Muscle layer of colon (tissue), 2 donors: ENCODE measurements at regions not wholly inside any gene's neighbourhood (a gene's known extent, or its start where the extent isn't known, plus 50 kb on each side); places are given as distances from the start of the nearest gene placed in this dataset.
"Not testable (repeated sequence)": the region's sequence is repeated elsewhere in the genome, so short reads cannot be mapped to it uniquely, and the experiment has no call there.

Source experiments
- H3K27ac ChIP-seq: one replicate; pipeline ENCODE4 v1.7.0; 2013; ENCODE audit warnings: low read depth, mild to moderate bottlenecking, low read length, moderate library complexity
- H3K27me3 ChIP-seq, 2 donors: one replicate each; pipeline ENCODE4 v1.7.0; 2013; ENCODE audit warnings: low read length in 2 of 2, mild to moderate bottlenecking in 2 of 2; ENCODE audit not compliant: insufficient read depth in 2 of 2, control insufficient read depth in 1 of 2
- H3K36me3 ChIP-seq: one replicate; pipeline ENCODE4 v1.7.0; 2013; ENCODE audit warnings: mild to moderate bottlenecking, low read length; ENCODE audit not compliant: insufficient read depth
- H3K4me1 ChIP-seq: one replicate; pipeline ENCODE4 v1.7.0; 2013; ENCODE audit warnings: mild to moderate bottlenecking, low read length; ENCODE audit not compliant: insufficient read depth
- H3K4me3 ChIP-seq, 2 donors: one replicate each; pipeline ENCODE4 v1.7.0; 2013; ENCODE audit warnings: low read length in 2 of 2, low read depth in 1 of 2, mild to moderate bottlenecking in 1 of 2, moderate library complexity in 1 of 2
- H3K9ac ChIP-seq: one replicate; pipeline ENCODE4 v1.7.0; 2013; ENCODE audit warnings: low read length
- H3K9me3 ChIP-seq: one replicate; pipeline ENCODE4 v1.7.0; 2013; ENCODE audit warnings: mild to moderate bottlenecking, low read length
- donor health status: abdominal sarcoma.
- donor health status: Adenocarcinoma of cecum.

DNA sequence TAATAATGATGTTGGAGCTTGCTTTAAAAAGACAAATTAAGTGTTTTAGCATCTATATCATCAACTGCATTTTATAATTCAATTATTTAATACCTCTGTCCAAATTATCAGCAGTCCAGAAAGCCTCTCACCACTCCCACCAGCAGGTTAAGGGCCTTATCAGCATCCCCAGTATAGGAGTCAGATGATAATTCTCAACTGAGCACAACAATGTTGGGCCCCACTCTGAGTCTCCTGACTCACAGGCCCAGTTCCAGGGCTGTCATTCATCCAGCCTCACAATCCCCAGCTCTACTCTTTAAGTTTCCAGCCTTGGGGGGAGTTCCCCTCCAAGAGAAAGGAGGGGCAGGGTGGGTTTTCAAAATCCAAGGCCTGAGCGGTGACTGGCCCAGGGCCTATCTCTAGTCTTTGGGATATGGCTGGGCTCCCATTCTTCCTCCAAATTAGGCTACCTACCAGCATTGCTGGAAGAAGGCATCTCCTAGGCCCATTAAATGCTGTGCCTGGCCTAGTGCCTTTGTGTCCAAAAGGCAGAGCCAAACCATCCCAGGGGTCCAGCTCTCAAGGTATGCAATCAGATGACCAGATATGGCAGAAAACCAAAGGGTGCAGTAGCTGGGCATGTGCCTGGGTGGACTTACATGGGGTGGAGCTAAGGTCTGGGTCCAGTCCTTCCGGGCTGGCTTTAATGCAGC lies 134.1 kb downstream of the GLUL start:
- peaks cover 8% of the 10 kb centered on the region for H3K4me1 ChIP-seq
- no peak overlapping the region for H3K27ac ChIP-seq
- no peaks in the 10 kb centered on the region for H3K36me3 ChIP-seq
- H3K27me3 ChIP-seq: no peaks in the 10 kb centered on the region
- H3K4me3 ChIP-seq: no peak overlapping the region
- no peak overlapping the region for H3K9ac ChIP-seq
- H3K9me3 ChIP-seq: no peaks in the 10 kb centered on the region

DNA sequence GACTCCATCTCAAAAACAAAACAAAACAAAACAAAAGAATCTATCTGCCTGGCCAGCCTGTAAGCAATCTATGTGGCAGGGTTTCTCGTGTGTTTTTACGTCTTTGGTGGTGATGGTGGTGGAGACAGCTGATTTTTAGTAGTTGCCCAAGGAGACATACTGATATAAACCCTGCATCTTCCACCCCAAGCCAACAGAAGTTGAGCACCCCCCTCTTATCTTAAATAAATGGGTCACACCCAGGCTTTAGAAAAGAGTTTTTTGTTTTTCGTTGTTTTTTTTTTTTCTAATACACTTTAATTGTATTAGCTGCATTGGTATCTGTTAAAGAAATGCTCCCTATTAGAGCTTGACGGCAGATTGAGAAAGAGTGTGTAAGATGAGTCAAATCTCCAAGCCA lies 134.7 kb downstream of the GLUL start:
- no peaks in the 10 kb centered on the region for H3K27me3 ChIP-seq
- no peak overlapping the region for H3K9ac ChIP-seq
- H3K4me3 ChIP-seq: no peak overlapping the region
- H3K36me3 ChIP-seq: no peaks in the 10 kb centered on the region
- no peaks in the 10 kb centered on the region for H3K9me3 ChIP-seq
- H3K4me1 ChIP-seq: peaks cover 8% of the 10 kb centered on the region
- H3K27ac ChIP-seq: no peak overlapping the region

DNA sequence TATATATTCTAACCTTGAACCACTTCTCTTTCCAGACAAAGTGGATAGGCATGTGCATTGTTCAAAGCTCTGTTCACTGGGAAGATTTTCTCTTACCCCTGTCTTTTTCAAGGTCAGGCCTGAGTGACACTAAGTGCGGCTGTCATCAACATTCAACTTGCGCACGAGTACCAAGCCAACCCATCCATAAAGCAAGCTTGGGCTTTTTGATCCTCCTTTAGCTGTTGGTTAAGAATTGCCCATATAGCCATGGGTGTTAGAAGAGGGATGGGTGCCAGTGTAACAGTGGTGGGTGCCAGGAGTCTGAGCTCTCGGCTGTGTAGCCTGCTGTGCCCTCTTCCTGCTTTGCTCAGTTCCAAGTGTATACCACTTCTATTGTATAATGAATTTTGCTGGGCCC lies 136.1 kb downstream of the GLUL start:
- no peaks in the 10 kb centered on the region for H3K9me3 ChIP-seq
- no peak overlapping the region for H3K27ac ChIP-seq
- no peak overlapping the region for H3K4me3 ChIP-seq
- H3K27me3 ChIP-seq: no peaks in the 10 kb centered on the region
- no peak overlapping the region for H3K9ac ChIP-seq
- H3K36me3 ChIP-seq: no peaks in the 10 kb centered on the region
- H3K4me1 ChIP-seq: peaks cover 8% of the 10 kb centered on the region

DNA sequence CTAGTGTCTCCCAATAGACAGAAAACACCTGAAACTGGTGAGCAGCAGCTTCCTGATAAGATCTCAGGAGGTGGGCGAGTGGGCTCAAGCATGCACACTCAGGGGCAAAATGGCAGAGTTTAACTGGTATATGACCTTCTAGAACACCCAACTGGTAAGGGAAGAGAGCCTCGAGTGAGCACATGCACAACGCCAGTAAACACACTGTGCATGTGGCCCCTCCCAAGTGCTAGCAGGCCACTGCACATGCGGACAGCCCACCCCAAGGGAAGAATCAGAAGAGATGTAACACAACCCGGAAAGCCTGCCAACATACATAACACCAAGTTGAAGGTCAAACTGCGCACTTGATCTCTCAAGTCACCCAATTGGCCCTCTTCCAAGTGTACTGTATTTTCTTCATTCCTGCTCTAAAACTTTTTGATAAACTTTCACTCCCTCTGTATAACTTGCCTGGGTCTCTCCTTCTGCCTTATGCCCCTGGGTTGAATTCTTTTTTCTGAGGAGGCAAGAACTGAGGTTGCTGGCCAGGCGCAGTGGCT lies 138.2 kb downstream of the GLUL start:
- no peak overlapping the region for H3K4me3 ChIP-seq
- H3K9ac ChIP-seq: no peak overlapping the region
- H3K9me3 ChIP-seq: no peaks in the 10 kb centered on the region
- H3K36me3 ChIP-seq: no peaks in the 10 kb centered on the region
- no peaks in the 10 kb centered on the region for H3K4me1 ChIP-seq
- no peaks in the 10 kb centered on the region for H3K27me3 ChIP-seq
- H3K27ac ChIP-seq: no peak overlapping the region

DNA sequence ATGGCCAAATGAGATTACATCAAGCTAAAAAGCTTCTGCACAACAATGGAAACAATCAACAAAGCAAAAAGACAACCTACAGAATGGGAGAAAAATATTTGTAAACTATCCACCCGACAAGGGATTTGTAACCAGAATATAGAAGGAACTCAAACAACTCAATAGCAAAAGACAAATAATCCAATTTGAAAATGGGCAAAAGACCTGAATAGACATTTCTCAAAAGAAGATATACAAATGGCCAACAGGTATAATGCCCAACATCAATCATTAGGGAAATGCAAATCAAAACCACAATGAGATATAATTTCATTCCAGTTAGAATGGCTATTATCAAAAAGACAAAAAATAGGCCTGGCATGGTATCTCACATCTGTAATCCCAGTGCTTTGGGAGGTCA lies 140.0 kb downstream of the GLUL start:
- H3K4me3 ChIP-seq: no peak overlapping the region
- no peak overlapping the region for H3K9ac ChIP-seq
- no peaks in the 10 kb centered on the region for H3K27me3 ChIP-seq
- no peak overlapping the region for H3K27ac ChIP-seq
- H3K36me3 ChIP-seq: no peaks in the 10 kb centered on the region
- H3K4me1 ChIP-seq: no peaks in the 10 kb centered on the region
- H3K9me3 ChIP-seq: no peaks in the 10 kb centered on the region

DNA sequence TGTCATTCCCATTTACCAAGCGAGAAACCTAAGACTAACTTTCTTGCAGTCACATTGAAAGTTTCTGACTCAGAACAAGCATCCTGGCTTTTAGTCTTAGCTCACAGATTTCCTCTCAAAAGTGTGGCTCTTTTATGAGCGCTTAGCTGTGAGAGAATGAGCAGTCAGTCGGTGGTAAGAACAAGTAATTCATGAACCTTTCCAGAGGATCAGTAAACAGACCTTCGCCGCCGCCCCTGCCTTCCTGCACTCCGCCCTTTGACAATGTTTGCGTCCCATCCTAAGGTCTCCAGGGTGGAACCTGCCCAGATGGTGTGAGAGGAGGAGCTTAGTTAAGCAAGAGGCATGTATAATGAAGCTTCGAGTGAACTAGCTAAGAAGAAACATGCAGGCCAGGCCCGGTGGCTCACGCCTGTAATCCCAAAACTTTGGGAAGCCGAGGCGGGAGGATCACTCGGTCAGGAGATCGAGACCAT lies 142.4 kb downstream of the GLUL start:
- H3K9ac ChIP-seq: no peak overlapping the region

DNA sequence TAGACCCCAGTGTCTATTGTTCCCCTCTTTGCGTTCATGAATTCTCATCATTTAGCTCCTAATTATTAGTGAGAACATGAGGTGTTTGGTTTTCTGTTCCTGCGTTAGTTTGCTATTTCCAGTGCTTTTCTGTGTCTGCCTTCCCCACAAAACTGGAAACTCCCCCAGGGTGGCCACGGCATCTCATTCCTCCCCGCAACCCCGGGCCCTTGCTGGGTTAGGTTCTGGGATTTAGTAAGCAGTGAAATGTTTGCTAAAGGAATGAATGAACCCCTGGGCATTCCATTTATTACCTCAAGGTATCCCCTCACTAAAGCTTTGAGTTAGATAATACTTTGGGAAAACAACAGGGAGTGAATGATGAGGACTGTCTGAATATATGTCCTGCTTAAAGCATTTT lies 142.9 kb downstream of the GLUL start:
- Histone ChIP-seq H3K27me3 (no peaks in the 10 kb centered on the region), H3K4me1 (no peaks in the 10 kb centered on the region), H3K9me3 (no peaks in the 10 kb centered on the region), H3K36me3 (no peaks in the 10 kb centered on the region), H3K9ac (no peak overlapping the region), H3K4me3 (no peak overlapping the region), H3K27ac (no peak overlapping the region)

More for the DNA sequence above, 142.4 kb downstream of the GLUL start:
- Histone ChIP-seq H3K27me3 (no peaks in the 10 kb centered on the region), H3K9me3 (no peaks in the 10 kb centered on the region), H3K36me3 (no peaks in the 10 kb centered on the region), H3K4me1 (no peaks in the 10 kb centered on the region), H3K4me3 (no peak overlapping the region), H3K27ac (no peak overlapping the region)

DNA sequence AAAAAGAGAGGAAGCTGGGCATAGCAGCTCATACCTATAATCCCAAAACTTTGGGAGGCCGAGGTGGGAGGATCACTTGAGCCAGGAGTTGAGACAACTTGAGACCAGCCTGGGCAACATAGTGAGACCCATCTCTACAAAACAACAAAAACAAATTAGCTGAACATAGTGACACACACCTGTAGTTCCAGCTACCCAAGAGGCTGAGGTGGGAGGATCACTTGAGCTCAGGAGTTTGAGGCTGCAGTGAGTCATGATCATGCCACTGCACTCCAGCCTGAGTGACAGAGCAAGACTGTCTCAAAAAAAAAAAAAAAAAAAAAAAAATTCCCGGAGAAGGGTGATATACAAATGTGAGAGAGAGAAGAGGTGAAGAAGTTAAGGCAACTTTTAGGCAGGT lies 143.8 kb downstream of the GLUL start:
- H3K9me3 ChIP-seq, H3K4me1 ChIP-seq, H3K9ac ChIP-seq, H3K36me3 ChIP-seq, H3K4me3 ChIP-seq, H3K27me3 ChIP-seq, H3K27ac ChIP-seq: not testable (repeated sequence)

DNA sequence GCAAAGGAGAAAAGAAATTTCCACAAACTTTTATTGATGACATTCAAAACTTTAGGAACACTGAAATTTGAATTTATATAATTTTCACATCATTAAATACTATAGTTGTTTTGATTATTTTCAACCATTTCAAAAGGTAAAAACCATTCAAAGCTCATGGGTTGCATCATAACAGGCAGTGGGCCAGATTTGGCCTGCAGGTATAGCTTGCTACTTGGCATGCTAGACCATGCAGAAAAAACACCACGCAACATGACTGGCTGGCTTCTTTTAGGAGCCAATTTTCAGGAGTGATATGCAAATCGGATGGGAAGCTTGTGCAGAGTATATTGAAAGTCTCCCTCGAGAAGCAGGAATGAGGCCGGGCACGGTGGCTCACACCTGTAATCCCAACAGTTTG lies 144.8 kb downstream of the GLUL start:
- no peaks in the 10 kb centered on the region for H3K4me1 ChIP-seq
- H3K4me3 ChIP-seq: no peak overlapping the region
- H3K27me3 ChIP-seq: no peaks in the 10 kb centered on the region
- no peak overlapping the region for H3K27ac ChIP-seq
- H3K9ac ChIP-seq: no peak overlapping the region
- no peaks in the 10 kb centered on the region for H3K36me3 ChIP-seq
- no peaks in the 10 kb centered on the region for H3K9me3 ChIP-seq

DNA sequence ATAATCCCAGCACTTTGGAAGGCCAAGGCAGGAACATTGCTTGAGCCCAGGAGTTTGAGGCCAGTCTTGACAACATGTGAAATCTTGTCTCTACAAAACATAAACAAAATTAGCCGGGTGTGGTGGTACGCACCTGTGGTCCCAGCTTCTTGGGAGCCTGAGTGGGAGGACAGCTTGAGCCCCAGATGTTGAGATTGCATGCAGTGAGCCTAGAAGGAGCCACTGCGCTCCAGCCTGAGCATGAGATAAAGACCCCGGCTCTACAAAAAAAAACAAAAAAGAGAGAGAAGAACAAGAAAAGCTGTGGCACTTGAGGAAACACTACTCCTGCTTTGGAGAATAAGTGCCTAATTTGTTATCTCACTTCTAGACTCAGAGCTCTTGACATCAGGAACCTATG lies 146.6 kb downstream of the GLUL start:
- no peaks in the 10 kb centered on the region for H3K9me3 ChIP-seq
- H3K4me1 ChIP-seq: no peaks in the 10 kb centered on the region
- H3K9ac ChIP-seq: no peak overlapping the region
- no peaks in the 10 kb centered on the region for H3K36me3 ChIP-seq
- no peak overlapping the region for H3K4me3 ChIP-seq
- no peaks in the 10 kb centered on the region for H3K27me3 ChIP-seq
- no peak overlapping the region for H3K27ac ChIP-seq

DNA sequence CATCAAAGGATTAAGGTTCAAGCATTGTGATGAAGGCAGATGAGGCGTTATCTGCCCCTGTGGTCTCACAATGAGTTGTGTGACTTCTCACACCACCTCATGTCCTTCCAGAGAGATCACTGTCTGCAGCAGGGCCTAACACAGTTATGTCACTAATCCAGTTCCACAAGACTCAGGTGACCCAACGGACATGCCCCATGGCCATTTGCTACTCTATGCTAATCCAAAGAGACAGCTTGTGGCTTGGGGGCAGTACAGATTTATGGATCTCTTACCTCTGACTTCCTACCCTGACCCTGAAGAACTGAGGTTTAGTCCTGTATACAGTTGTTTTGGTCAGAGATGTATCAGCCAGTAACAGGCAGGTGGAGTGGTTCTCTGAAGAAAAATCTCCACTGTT lies 147.1 kb downstream of the GLUL start:
- Histone ChIP-seq H3K27ac (no peak overlapping the region), H3K27me3 (no peaks in the 10 kb centered on the region), H3K9me3 (no peaks in the 10 kb centered on the region), H3K4me3 (no peak overlapping the region), H3K36me3 (no peaks in the 10 kb centered on the region), H3K9ac (no peak overlapping the region), H3K4me1 (no peaks in the 10 kb centered on the region)

DNA sequence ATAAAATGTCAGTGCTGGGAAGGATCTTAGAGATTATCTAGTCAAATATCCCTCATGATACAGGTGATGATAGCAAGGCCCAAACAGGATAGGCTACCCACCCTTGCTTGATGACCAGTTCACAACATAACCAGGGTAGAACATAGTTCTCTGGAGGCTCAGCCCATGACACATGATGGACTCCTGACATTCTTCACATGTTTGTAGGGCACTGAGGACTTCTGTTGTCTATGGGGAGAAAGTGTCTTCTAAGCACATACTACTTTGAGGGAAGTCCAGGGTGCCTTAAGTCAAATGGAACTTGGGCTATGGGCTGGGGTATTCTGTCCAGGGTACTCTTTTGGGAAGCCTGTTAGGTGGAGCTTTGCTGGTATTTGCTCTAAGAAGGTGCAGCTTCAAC lies 148.9 kb downstream of the GLUL start:
- Histone ChIP-seq H3K9me3 (no peaks in the 10 kb centered on the region), H3K4me1 (no peaks in the 10 kb centered on the region), H3K9ac (no peak overlapping the region), H3K27ac (no peak overlapping the region), H3K27me3 (no peaks in the 10 kb centered on the region), H3K4me3 (no peak overlapping the region), H3K36me3 (no peaks in the 10 kb centered on the region)
